ENCODE measurements at regions not wholly inside any gene's neighbourhood (a gene's known extent, or its start where the extent isn't known, plus 50 kb on each side); places are given as distances from the start of the nearest gene placed in this dataset.

DNA sequence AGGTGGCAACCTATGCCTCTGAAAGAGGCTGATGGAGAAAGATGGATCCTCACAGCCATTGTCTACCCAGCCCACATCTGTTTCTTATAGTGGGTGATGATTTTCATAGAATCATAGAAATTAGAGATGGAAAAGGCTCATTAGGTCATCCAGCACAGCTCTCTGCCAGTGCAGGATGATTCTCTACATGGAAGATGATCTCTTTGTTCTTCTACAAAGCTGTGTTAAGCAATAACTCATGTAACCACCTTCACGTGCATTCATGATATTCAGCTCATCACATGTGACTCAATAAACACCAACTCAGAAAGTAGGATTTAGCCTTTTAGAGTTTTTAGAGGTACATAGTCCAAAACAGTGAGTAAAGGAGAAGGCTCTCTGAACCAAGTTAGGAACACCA lies 539.4 kb upstream of the ID2 start:
- H3K9ac ChIP-seq (ENCODE audit: insufficient read depth, low read length, poor library complexity, severe bottlenecking) = no peak overlapping the region
- no CpG with 5 or more reads among the region's 1 CpG for WGBS (ENCODE audit: insufficient coverage)
- H3K27me3 ChIP-seq (ENCODE audit: control insufficient read depth in 2 of 2, insufficient read depth in 2 of 2, low read length in 2 of 2) = no peaks in the 10 kb centered on the region
- no peaks in the 10 kb centered on the region for H3K36me3 ChIP-seq (replicated peaks in 1 of 2; ENCODE audit: control insufficient read depth in 1 of 2, insufficient read depth in 2 of 2, low read length in 2 of 2)
- no peaks in the 10 kb centered on the region for H3K9me3 ChIP-seq (replicated peaks in 1 of 2; ENCODE audit: control insufficient read depth in 1 of 2, insufficient read depth in 1 of 2, low read length in 2 of 2)
- H3K4me3 ChIP-seq (replicated peaks in 1 of 3; ENCODE audit: low read depth in 2 of 3, low read length in 3 of 3) = no peak overlapping the region
- Mint-ChIP-seq H3K4me1 (peaks cover 40% of the 10 kb centered on the region), H3K27ac (no peak overlapping the region), H3K36me3 (no peaks in the 10 kb centered on the region), H3K27me3 (ENCODE audit: low read depth in 3 of 3) (peaks cover 0 to 2% (median 0%) of the 10 kb centered on the region in 3 donors), H3K4me3 (no peak overlapping the region), H3K9me3 (peaks cover 0 to 8% (median 5%) of the 10 kb centered on the region in 7 donors)
- H3K79me2 ChIP-seq (ENCODE audit: insufficient read depth, low read length) = no peaks in the 10 kb centered on the region
- TF ChIP-seq CTCF (IDR thresholded peaks at IDR 0.05) = no peak
- H3K4me1 ChIP-seq (ENCODE audit: control insufficient read depth in 1 of 2, insufficient read depth in 2 of 2, low read length in 2 of 2) = peaks cover 31 to 38% of the 10 kb centered on the region in 2 donors
- H2AFZ ChIP-seq (ENCODE audit: insufficient read depth, low read depth, low read length, poor library complexity, severe bottlenecking) = no peak overlapping the region
- intact Hi-C loops (cut with micrococcal nuclease) = no loop called here
- no peak overlapping the region for H3K27ac ChIP-seq (ENCODE audit: low read depth in 1 of 2, low read length in 2 of 2)
- no peaks in the 10 kb centered on the region for H4K20me1 ChIP-seq (ENCODE audit: insufficient read depth, low read length)
- no peak for DNase-seq
- no peak overlapping the region for H3K4me2 ChIP-seq (replicated peaks; ENCODE audit: extremely low read depth, low read length, poor library complexity, severe bottlenecking)

DNA sequence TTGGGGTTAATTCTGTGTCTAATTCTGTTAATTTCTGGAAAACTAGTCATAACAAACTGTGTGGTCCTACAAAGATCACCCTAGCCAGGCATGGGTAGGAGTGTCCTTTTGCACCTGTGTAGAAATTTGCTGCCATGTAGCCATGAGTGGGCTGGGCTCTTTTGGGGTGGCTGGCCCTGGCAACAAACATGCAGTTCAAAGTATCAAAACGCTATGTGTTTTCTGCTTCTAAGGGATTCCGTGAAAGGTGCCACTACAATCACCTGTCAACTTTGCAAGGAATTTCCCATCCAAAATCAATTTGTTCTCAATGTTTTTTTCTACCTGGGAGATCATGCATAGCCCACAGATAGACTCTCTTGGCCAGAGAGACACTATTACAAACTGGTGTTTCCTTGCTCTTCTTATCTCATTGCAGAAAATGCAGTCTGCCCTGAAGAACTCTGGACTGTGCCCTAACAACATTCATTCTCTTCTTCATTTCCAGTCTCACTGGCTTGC lies 537.7 kb upstream of the ID2 start:
- H3K27ac ChIP-seq (ENCODE audit: low read depth in 1 of 2, low read length in 2 of 2) = no peak overlapping the region
- H3K4me3 ChIP-seq (replicated peaks in 1 of 3; ENCODE audit: low read depth in 2 of 3, low read length in 3 of 3) = no peak overlapping the region
- H2AFZ ChIP-seq (ENCODE audit: insufficient read depth, low read depth, low read length, poor library complexity, severe bottlenecking) = no peak overlapping the region
- no peaks in the 10 kb centered on the region for H3K9me3 ChIP-seq (replicated peaks in 1 of 2; ENCODE audit: control insufficient read depth in 1 of 2, insufficient read depth in 1 of 2, low read length in 2 of 2)
- intact Hi-C loops (cut with micrococcal nuclease) = no loop called here
- WGBS (ENCODE audit: insufficient coverage) = 100% methylated on average over 2 of the region's 2 CpGs
- H3K4me2 ChIP-seq (replicated peaks; ENCODE audit: extremely low read depth, low read length, poor library complexity, severe bottlenecking) = no peak overlapping the region
- no peak overlapping the region for H3K9ac ChIP-seq (ENCODE audit: insufficient read depth, low read length, poor library complexity, severe bottlenecking)
- H3K27me3 ChIP-seq (ENCODE audit: control insufficient read depth in 2 of 2, insufficient read depth in 2 of 2, low read length in 2 of 2) = no peaks in the 10 kb centered on the region
- peaks cover 0 to 8% (median 3%) of the 10 kb centered on the region in 7 donors for H3K9me3 Mint-ChIP-seq
- H3K79me2 ChIP-seq (ENCODE audit: insufficient read depth, low read length) = no peaks in the 10 kb centered on the region
- H3K36me3 ChIP-seq (replicated peaks in 1 of 2; ENCODE audit: control insufficient read depth in 1 of 2, insufficient read depth in 2 of 2, low read length in 2 of 2) = no peaks in the 10 kb centered on the region
- peaks cover 19 to 24% of the 10 kb centered on the region in 2 donors for H3K4me1 ChIP-seq (ENCODE audit: control insufficient read depth in 1 of 2, insufficient read depth in 2 of 2, low read length in 2 of 2)
- H3K36me3 Mint-ChIP-seq = no peaks in the 10 kb centered on the region
- no peak overlapping the region for H3K4me3 Mint-ChIP-seq
- no peak for DNase-seq
- no peak overlapping the region for H3K27ac Mint-ChIP-seq
- no peaks in the 10 kb centered on the region for H4K20me1 ChIP-seq (ENCODE audit: insufficient read depth, low read length)
- peaks cover 0 to 2% (median 0%) of the 10 kb centered on the region in 3 donors for H3K27me3 Mint-ChIP-seq (ENCODE audit: low read depth in 3 of 3)
- no peak for TF ChIP-seq CTCF (IDR thresholded peaks at IDR 0.05)
- H3K4me1 Mint-ChIP-seq = peaks cover 28% of the 10 kb centered on the region

Measured in CD14-positive monocyte (primary cell).